SJCRH30 (cell line): ENCODE measurements at regions not wholly inside any gene's neighbourhood (a gene's known extent, or its start where the extent isn't known, plus 50 kb on each side); places are given as distances from the start of the nearest gene placed in this dataset.

Experiments used
- DNase-seq, 2 experiments: peaks; one replicate each; pipeline ENCODE4 v3.0.0-alpha.2; 2015 to 2020
- H3K27ac ChIP-seq: fragments of 250-450 bp; sonication (Bioruptor Pico); 2 replicates; pipeline ENCODE4 v1.5.1; 2020; ENCODE audit warnings: mild to moderate bottlenecking, moderate library complexity
- H3K27me3 ChIP-seq: fragments of 250-450 bp; sonication (Bioruptor Pico); 2 replicates; pipeline ENCODE4 v1.5.1; 2020; ENCODE audit warnings: mild to moderate bottlenecking, moderate library complexity
- H3K36me3 ChIP-seq: fragments of 250-450 bp; sonication (Bioruptor Pico); 2 replicates; pipeline ENCODE4 v1.5.1; 2020; ENCODE audit warnings: mild to moderate bottlenecking, moderate library complexity
- H3K4me1 ChIP-seq: fragments of 250-450 bp; sonication (Bioruptor Pico); 2 replicates; pipeline ENCODE4 v1.5.1; 2020; ENCODE audit warnings: mild to moderate bottlenecking, moderate library complexity
- H3K4me3 ChIP-seq: fragments of 250-450 bp; sonication (Bioruptor Pico); 2 replicates; pipeline ENCODE4 v1.5.1; 2020; ENCODE audit warnings: mild to moderate bottlenecking, moderate library complexity
- H3K9me3 ChIP-seq: fragments of 250-450 bp; sonication (Bioruptor Pico); replicated peaks from 2 replicates; pipeline ENCODE4 v1.5.1; 2020; ENCODE audit warnings: mild to moderate bottlenecking, moderate library complexity

- Histone ChIP-seq H3K27me3 (no peaks in the 10 kb centered on the region), H3K9me3 (no peaks in the 10 kb centered on the region), H3K36me3 (no peaks in the 10 kb centered on the region)
Observed at GRCh38 chr10:2280713-2281300, 543.5 kb upstream of the ADARB2 start.

GRCh38 chr10:2279711-2280110 lies 542.4 kb upstream of the ADARB2 start:
- Histone ChIP-seq H3K27ac (no peak overlapping the region), H3K4me3 (no peak overlapping the region), H3K9me3 (no peaks in the 10 kb centered on the region), H3K36me3 (no peaks in the 10 kb centered on the region), H3K27me3 (no peaks in the 10 kb centered on the region), H3K4me1 (no peaks in the 10 kb centered on the region)
- no peak for DNase-seq

More at GRCh38 chr10:2280713-2281300, 543.5 kb upstream of the ADARB2 start:
- H3K27ac ChIP-seq: no peak overlapping the region
- H3K4me3 ChIP-seq: no peak overlapping the region
- no peak for DNase-seq
- no peaks in the 10 kb centered on the region for H3K4me1 ChIP-seq

- Histone ChIP-seq H3K9me3 (no peaks in the 10 kb centered on the region), H3K4me1 (no peaks in the 10 kb centered on the region), H3K27me3 (no peaks in the 10 kb centered on the region), H3K27ac (no peak overlapping the region), H3K4me3 (no peak overlapping the region), H3K36me3 (no peaks in the 10 kb centered on the region)
- DNase-seq: no peak
Observed at GRCh38 chr10:2278363-2278762, 541.0 kb upstream of the ADARB2 start.

GRCh38 chr10:2263561-2263960 lies 526.2 kb upstream of the ADARB2 start:
- DNase-seq: no peak
- H3K4me3 ChIP-seq: no peak overlapping the region
- H3K27ac ChIP-seq: no peak overlapping the region
- no peaks in the 10 kb centered on the region for H3K27me3 ChIP-seq
- H3K4me1 ChIP-seq: no peaks in the 10 kb centered on the region
- H3K36me3 ChIP-seq: no peaks in the 10 kb centered on the region
- no peaks in the 10 kb centered on the region for H3K9me3 ChIP-seq

- Histone ChIP-seq H3K27ac (no peak overlapping the region), H3K4me3 (no peak overlapping the region), H3K4me1 (no peaks in the 10 kb centered on the region), H3K36me3 (no peaks in the 10 kb centered on the region), H3K9me3 (no peaks in the 10 kb centered on the region), H3K27me3 (no peaks in the 10 kb centered on the region)
- DNase-seq: no peak
Observed at GRCh38 chr10:2262878-2263277, 525.6 kb upstream of the ADARB2 start.

GRCh38 chr10:2262333-2262732 lies 525.0 kb upstream of the ADARB2 start:
- no peak for DNase-seq
- Histone ChIP-seq H3K27me3 (no peaks in the 10 kb centered on the region), H3K27ac (no peak overlapping the region)

GRCh38 chr10:2256241-2256640 lies 518.9 kb upstream of the ADARB2 start:
- no peak for DNase-seq
- H3K27ac ChIP-seq: no peak overlapping the region
- no peaks in the 10 kb centered on the region for H3K27me3 ChIP-seq
- H3K4me1 ChIP-seq: no peaks in the 10 kb centered on the region
- no peaks in the 10 kb centered on the region for H3K9me3 ChIP-seq
- no peak overlapping the region for H3K4me3 ChIP-seq
- no peaks in the 10 kb centered on the region for H3K36me3 ChIP-seq

More at GRCh38 chr10:2262333-2262732, 525.0 kb upstream of the ADARB2 start:
- Histone ChIP-seq H3K9me3 (no peaks in the 10 kb centered on the region), H3K4me3 (no peak overlapping the region), H3K4me1 (no peaks in the 10 kb centered on the region), H3K36me3 (no peaks in the 10 kb centered on the region)

- Histone ChIP-seq H3K4me3 (no peak overlapping the region), H3K27me3 (no peaks in the 10 kb centered on the region), H3K36me3 (no peaks in the 10 kb centered on the region), H3K27ac (no peak overlapping the region), H3K9me3 (no peaks in the 10 kb centered on the region), H3K4me1 (no peaks in the 10 kb centered on the region)
- DNase-seq: no peak
Observed at GRCh38 chr10:2252096-2252495, 514.8 kb upstream of the ADARB2 start.

- Histone ChIP-seq H3K4me1 (no peaks in the 10 kb centered on the region), H3K27me3 (no peaks in the 10 kb centered on the region), H3K27ac (no peak overlapping the region), H3K9me3 (no peaks in the 10 kb centered on the region), H3K36me3 (no peaks in the 10 kb centered on the region), H3K4me3 (no peak overlapping the region)
- no peak for DNase-seq
Observed at GRCh38 chr10:2251631-2252030, 514.3 kb upstream of the ADARB2 start.

- H3K27me3 ChIP-seq: no peaks in the 10 kb centered on the region
- no peak for DNase-seq
- no peak overlapping the region for H3K27ac ChIP-seq
- H3K9me3 ChIP-seq: no peaks in the 10 kb centered on the region
- H3K36me3 ChIP-seq: no peaks in the 10 kb centered on the region
- H3K4me3 ChIP-seq: no peak overlapping the region
- no peaks in the 10 kb centered on the region for H3K4me1 ChIP-seq
Observed at GRCh38 chr10:2246747-2247146, 509.4 kb upstream of the ADARB2 start.

GRCh38 chr10:2245580-2245979 lies 508.3 kb upstream of the ADARB2 start:
- no peak for DNase-seq
- Histone ChIP-seq H3K36me3 (no peaks in the 10 kb centered on the region), H3K4me3 (no peak overlapping the region), H3K27ac (no peak overlapping the region), H3K4me1 (no peaks in the 10 kb centered on the region), H3K9me3 (no peaks in the 10 kb centered on the region), H3K27me3 (no peaks in the 10 kb centered on the region)

- Histone ChIP-seq H3K4me3 (no peak overlapping the region), H3K27me3 (no peaks in the 10 kb centered on the region), H3K4me1 (no peaks in the 10 kb centered on the region), H3K9me3 (no peaks in the 10 kb centered on the region), H3K36me3 (no peaks in the 10 kb centered on the region), H3K27ac (no peak overlapping the region)
- no peak for DNase-seq
Observed at GRCh38 chr10:2244471-2244870, 507.1 kb upstream of the ADARB2 start.

GRCh38 chr10:2236876-2237275 lies 499.6 kb upstream of the ADARB2 start:
- Histone ChIP-seq H3K36me3 (no peaks in the 10 kb centered on the region), H3K4me3 (no peak overlapping the region), H3K27me3 (no peaks in the 10 kb centered on the region), H3K4me1 (no peaks in the 10 kb centered on the region), H3K27ac (no peak overlapping the region), H3K9me3 (no peaks in the 10 kb centered on the region)
- DNase-seq: no peak

GRCh38 chr10:2232479-2232878 lies 495.2 kb upstream of the ADARB2 start:
- Histone ChIP-seq H3K4me3 (no peak overlapping the region), H3K36me3 (no peaks in the 10 kb centered on the region), H3K27me3 (no peaks in the 10 kb centered on the region), H3K27ac (no peak overlapping the region), H3K4me1 (no peaks in the 10 kb centered on the region), H3K9me3 (no peaks in the 10 kb centered on the region)
- peak in 1 of 2 experiments; percentile 11 for DNase-seq

- Histone ChIP-seq H3K27me3 (no peaks in the 10 kb centered on the region), H3K9me3 (no peaks in the 10 kb centered on the region), H3K4me3 (no peak overlapping the region), H3K27ac (no peak overlapping the region), H3K36me3 (no peaks in the 10 kb centered on the region), H3K4me1 (no peaks in the 10 kb centered on the region)
- DNase-seq: no peak
Observed at GRCh38 chr10:2230478-2230877, 493.2 kb upstream of the ADARB2 start.

GRCh38 chr10:2228320-2228901 lies 491.1 kb upstream of the ADARB2 start:
- Histone ChIP-seq H3K36me3 (no peaks in the 10 kb centered on the region), H3K9me3 (no peaks in the 10 kb centered on the region), H3K4me1 (no peaks in the 10 kb centered on the region), H3K27me3 (no peaks in the 10 kb centered on the region), H3K4me3 (no peak overlapping the region), H3K27ac (no peak overlapping the region)
- DNase-seq: no peak
